Endothelial cell of umbilical vein (primary cell): ENCODE measurements at regions not wholly inside any gene's neighbourhood (a gene's known extent, or its start where the extent isn't known, plus 50 kb on each side); places are given as distances from the start of the nearest gene placed in this dataset.

Experiments used
- BruUV-seq: library from RNA; stranded (reverse); fragments of 400-500 nt; replicated peaks from 2 replicates; lab custom pipeline; 2021; lab: Mats Ljungman, UMichigan
- CTCF ChIA-PET: fragments of 300-600, 350-600 bp; sonication (Branson Sonifier 250); formaldehyde crosslinking; loops from one replicate; lab custom pipeline; 2021; ENCODE audit warnings: antibody characterized with exemption, inconsistent platforms; lab: Charles Lee
- POLR2A ChIA-PET: fragments of 300-600, 350-600 bp; sonication (Branson Sonifier 250); formaldehyde crosslinking; loops from one replicate; lab custom pipeline; 2021; ENCODE audit warnings: antibody characterized with exemption, inconsistent platforms; lab: Charles Lee
- DNase-seq: peaks from one replicate; pipeline ENCODE4 v3.0.0-alpha.2; 2011; ENCODE audit warnings: low read depth, low spot score
- FAIRE-seq: peaks from 2 replicates; lab custom pipeline; 2011; peaks lifted over from hg19 to GRCh38; lab: Jason Lieb, UNC
- H2AFZ ChIP-seq: 2 replicates; pipeline ENCODE4 v1.6.0; 2012; ENCODE audit warnings: low read depth, low read length, control low read depth, inconsistent platforms
- H3K27ac ChIP-seq: 2 replicates; pipeline ENCODE4 v1.5.1; 2011; ENCODE audit warnings: low read depth, mild to moderate bottlenecking, control low read depth, low read length, moderate library complexity; ENCODE audit not compliant: insufficient read depth
- H3K27me3 ChIP-seq, 2 experiments: 2 replicates each; pipeline versions ENCODE4 v1.6.0 to v1.6.1; 2011; ENCODE audit warnings: low read length in 2 of 2, mixed read lengths in 1 of 2; ENCODE audit not compliant: control insufficient read depth in 2 of 2, insufficient read depth in 2 of 2
- H3K36me3 ChIP-seq, 2 experiments: 2 replicates in 1 of 2; 3 replicates in 1 of 2; pipeline ENCODE4 v1.5.1; 2011; ENCODE audit warnings: low read length in 2 of 2, mild to moderate bottlenecking in 1 of 2, moderate library complexity in 1 of 2; ENCODE audit not compliant: control insufficient read depth in 2 of 2, insufficient read depth in 2 of 2; ENCODE audit errors: extremely low read depth in 1 of 2
- H3K4me1 ChIP-seq: 3 replicates; pipeline ENCODE4 v1.5.1; 2011; ENCODE audit warnings: mild to moderate bottlenecking, low read length; ENCODE audit not compliant: control insufficient read depth, insufficient read depth; ENCODE audit errors: extremely low read depth
- H3K4me2 ChIP-seq: 2 replicates; pipeline ENCODE4 v1.6.1; 2011; ENCODE audit warnings: low read length, control low read depth, mixed read lengths; ENCODE audit not compliant: insufficient read depth
- H3K4me3 ChIP-seq, 3 experiments: fragments of 200-600 bp in 1 of 3; sonication (generic), shearing (Covaris generic) in 1 of 3; replicated peaks in 1 of 3; 2 replicates each; pipeline ENCODE4 v1.5.1; 2011 to 2016; ENCODE audit warnings: control low read depth in 3 of 3, low read length in 3 of 3, mild to moderate bottlenecking in 2 of 3, inconsistent platforms in 1 of 3, low read depth in 1 of 3, moderate library complexity in 1 of 3; ENCODE audit not compliant: insufficient read depth in 1 of 3
- H3K79me2 ChIP-seq: 2 replicates; pipeline ENCODE4 v1.6.0; 2012; ENCODE audit warnings: low read length, inconsistent platforms; ENCODE audit not compliant: control insufficient read depth, insufficient read depth
- H3K9ac ChIP-seq: replicated peaks from 2 replicates; pipeline ENCODE3; 2011; ENCODE audit warnings: low read length, control low read depth; ENCODE audit not compliant: insufficient read depth; ENCODE audit errors: extremely low read depth
- H3K9me1 ChIP-seq: replicated peaks from 3 replicates; pipeline ENCODE4 v1.6.0; 2011; ENCODE audit warnings: mild to moderate bottlenecking, low read length; ENCODE audit not compliant: control insufficient read depth, insufficient read depth; ENCODE audit errors: extremely low read depth
- H3K9me3 ChIP-seq: replicated peaks from 2 replicates; pipeline ENCODE4 v1.5.1; 2012; ENCODE audit warnings: low read length, inconsistent platforms; ENCODE audit not compliant: control insufficient read depth, insufficient read depth
- H4K20me1 ChIP-seq: replicated peaks from 2 replicates; pipeline ENCODE3; 2011; ENCODE audit warnings: mild to moderate bottlenecking, low read length; ENCODE audit not compliant: control insufficient read depth, insufficient read depth; ENCODE audit errors: extremely low read depth
- EZH2 ChIP-seq: IDR thresholded peaks from 2 replicates; pipeline ENCODE4 v1.6.1; 2012; ENCODE audit warnings: borderline replicate concordance, low read depth, mild to moderate bottlenecking, moderate library complexity, low read length, inconsistent platforms; ENCODE audit not compliant: severe bottlenecking
- FOS ChIP-seq: IDR thresholded peaks from 2 replicates; pipeline ENCODE4 v1.6.1; 2011; ENCODE audit warnings: mild to moderate bottlenecking, low read length, moderate library complexity, borderline replicate concordance; ENCODE audit not compliant: insufficient read depth
- GATA2 ChIP-seq: IDR thresholded peaks from 2 replicates; pipeline ENCODE4 v1.7.0; 2011; ENCODE audit warnings: low read depth, mild to moderate bottlenecking, moderate library complexity, mixed read lengths, low read length; ENCODE audit not compliant: insufficient read length, insufficient read depth
- JUN ChIP-seq: IDR thresholded peaks from 2 replicates; pipeline ENCODE4 v1.6.1; 2011; ENCODE audit warnings: borderline replicate concordance, low read depth; ENCODE audit not compliant: insufficient read length, insufficient read depth
- MYC ChIP-seq: IDR thresholded peaks from one replicate; pipeline ENCODE4 v1.6.1; 2011; ENCODE audit warnings: mild to moderate bottlenecking, low read depth, low read length
- POLR2A ChIP-seq: IDR thresholded peaks from 2 replicates; pipeline ENCODE4 v1.6.1; 2012; ENCODE audit warnings: low read depth, mild to moderate bottlenecking, control low read depth, low read length
- POLR2AphosphoS5 ChIP-seq: IDR thresholded peaks from 2 replicates; pipeline ENCODE4 v1.6.1; 2012; ENCODE audit warnings: low read depth, mild to moderate bottlenecking, control low read depth, low read length, moderate library complexity; ENCODE audit not compliant: insufficient read depth
- dilution Hi-C: fragments of 300-500 bp; cut with MboI; formaldehyde crosslinking; loops from one replicate; pipeline ENCODE4 v1.15.0; 2019; ENCODE audit warnings: low sequenced_read_pairs; ENCODE audit not compliant: extremely low pct_ligation_motif_present
- intact Hi-C: fragments of 100-400 bp; cut with micrococcal nuclease; formaldehyde crosslinking; loops from one replicate; pipeline ENCODE4 v1.10.0; 2022
- TF ChIP-seq, protein P1 (sequence below), 2 donors: IDR thresholded peaks; 1 replicate in 1 of 2; 2 replicates in 1 of 2; pipeline ENCODE4 v1.5.1; 2011; ENCODE audit warnings: low read length in 2 of 2, mild to moderate bottlenecking in 2 of 2, moderate library complexity in 2 of 2, control low read depth in 1 of 2, inconsistent platforms in 1 of 2, low read depth in 1 of 2; ENCODE audit not compliant: insufficient read depth in 1 of 2; ENCODE audit errors: extremely low read depth in 1 of 2
- TF ChIP-seq, protein P2 (sequence below): IDR thresholded peaks from 2 replicates; pipeline ENCODE4 v1.6.1; 2011; ENCODE audit not compliant: insufficient read depth, insufficient read length

GRCh38 chr18:60861575-60861974 is 471.7 kb upstream of the CDH20 start:
- H3K27ac ChIP-seq: no peak overlapping the region
- dilution Hi-C loops: no loop called here
- H3K27me3 ChIP-seq: no peaks in the 10 kb centered on the region
- no peaks in the 10 kb centered on the region for H3K9me1 ChIP-seq
- ChIA-PET CTCF (interaction anchor here (1.7 kb wide), 1 partner anchor 49 kb away, joined by 3 read pairs; no protein-coding TSS in a partner anchor), POLR2A (no interaction called here)
- H2AFZ ChIP-seq: no peak overlapping the region
- no peaks in the 10 kb centered on the region for H3K36me3 ChIP-seq
- H3K4me2 ChIP-seq: no peak overlapping the region
- FAIRE-seq (no peak), DNase-seq (no peak)
- no peak overlapping the region for H3K9ac ChIP-seq
- intact Hi-C loops: no loop called here
- no peaks in the 10 kb centered on the region for H3K79me2 ChIP-seq
- H4K20me1 ChIP-seq: no peaks in the 10 kb centered on the region
- H3K4me1 ChIP-seq: peaks cover 7% of the 10 kb centered on the region
- no peaks in the 10 kb centered on the region for H3K9me3 ChIP-seq
- TF ChIP-seq EZH2 (no peak), GATA2 (no peak)
- H3K4me3 ChIP-seq: no peak overlapping the region
- no TSS peak for BruUV-seq

GRCh38 chr18:60862988-60863387 is 470.2 kb upstream of the CDH20 start:
- TF ChIP-seq GATA2 (no peak), FOS (no peak), JUN (no peak), MYC (no peak), EZH2 (no peak), POLR2AphosphoS5 (no peak), POLR2A (no peak)
- TF ChIP-seq, protein P1, sequence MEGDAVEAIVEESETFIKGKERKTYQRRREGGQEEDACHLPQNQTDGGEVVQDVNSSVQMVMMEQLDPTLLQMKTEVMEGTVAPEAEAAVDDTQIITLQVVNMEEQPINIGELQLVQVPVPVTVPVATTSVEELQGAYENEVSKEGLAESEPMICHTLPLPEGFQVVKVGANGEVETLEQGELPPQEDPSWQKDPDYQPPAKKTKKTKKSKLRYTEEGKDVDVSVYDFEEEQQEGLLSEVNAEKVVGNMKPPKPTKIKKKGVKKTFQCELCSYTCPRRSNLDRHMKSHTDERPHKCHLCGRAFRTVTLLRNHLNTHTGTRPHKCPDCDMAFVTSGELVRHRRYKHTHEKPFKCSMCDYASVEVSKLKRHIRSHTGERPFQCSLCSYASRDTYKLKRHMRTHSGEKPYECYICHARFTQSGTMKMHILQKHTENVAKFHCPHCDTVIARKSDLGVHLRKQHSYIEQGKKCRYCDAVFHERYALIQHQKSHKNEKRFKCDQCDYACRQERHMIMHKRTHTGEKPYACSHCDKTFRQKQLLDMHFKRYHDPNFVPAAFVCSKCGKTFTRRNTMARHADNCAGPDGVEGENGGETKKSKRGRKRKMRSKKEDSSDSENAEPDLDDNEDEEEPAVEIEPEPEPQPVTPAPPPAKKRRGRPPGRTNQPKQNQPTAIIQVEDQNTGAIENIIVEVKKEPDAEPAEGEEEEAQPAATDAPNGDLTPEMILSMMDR (IDR thresholded peaks at IDR 0.05; ENCODE audit: extremely low read depth in 1 of 2, insufficient read depth in 1 of 2, low read depth in 1 of 2, low read length in 2 of 2): no peak
- TF ChIP-seq, protein P2, sequence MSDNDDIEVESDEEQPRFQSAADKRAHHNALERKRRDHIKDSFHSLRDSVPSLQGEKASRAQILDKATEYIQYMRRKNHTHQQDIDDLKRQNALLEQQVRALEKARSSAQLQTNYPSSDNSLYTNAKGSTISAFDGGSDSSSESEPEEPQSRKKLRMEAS: no peak
- H3K4me3 ChIP-seq: no peak overlapping the region
- no peak for FAIRE-seq
- no peak overlapping the region for H3K27ac ChIP-seq
- dilution Hi-C loops (no loop called here), intact Hi-C loops (no loop called here)
- no peak for DNase-seq
- H2AFZ ChIP-seq: no peak overlapping the region
- no peaks in the 10 kb centered on the region for H3K9me1 ChIP-seq
- CTCF ChIA-PET: interaction anchor here (1.0 kb wide), 1 partner anchor 106 kb away, joined by 3 read pairs; no protein-coding TSS in a partner anchor
- no peaks in the 10 kb centered on the region for H3K9me3 ChIP-seq
- H3K27me3 ChIP-seq: no peaks in the 10 kb centered on the region
- BruUV-seq: no TSS peak
- no peaks in the 10 kb centered on the region for H4K20me1 ChIP-seq
- H3K4me2 ChIP-seq: no peak overlapping the region
- H3K36me3 ChIP-seq: no peaks in the 10 kb centered on the region
- POLR2A ChIA-PET: no interaction called here
- peaks cover 7% of the 10 kb centered on the region for H3K4me1 ChIP-seq
- no peak overlapping the region for H3K9ac ChIP-seq
- H3K79me2 ChIP-seq: no peaks in the 10 kb centered on the region
